Activated CD4-positive, alpha-beta T cell treated with anti-CD3 and anti-CD28 coated beads, Interleukin-2, amount 10 ng/mL, durations not matched to agents 24 days and 14 days (primary cell): ENCODE measurements at regions not wholly inside any gene's neighbourhood (a gene's known extent, or its start where the extent isn't known, plus 50 kb on each side); places are given as distances from the start of the nearest gene placed in this dataset.

Experiments used
- DNase-seq: peaks from one replicate; pipeline ENCODE4 v3.0.0; 2022
- H3K27ac Mint-ChIP-seq: one replicate; pipeline ENCODE4 v1.8.0; 2022; ENCODE audit warnings: mild to moderate bottlenecking, mixed read lengths
- H3K27me3 Mint-ChIP-seq: one replicate; pipeline ENCODE4 v1.8.0; 2022; ENCODE audit warnings: mixed read lengths
- H3K36me3 Mint-ChIP-seq: one replicate; pipeline ENCODE4 v1.8.0; 2022; ENCODE audit warnings: low read depth, mild to moderate bottlenecking, mixed read lengths
- H3K4me1 Mint-ChIP-seq: one replicate; pipeline ENCODE4 v1.8.0; 2021; ENCODE audit warnings: mixed read lengths
- H3K4me3 Mint-ChIP-seq: one replicate; pipeline ENCODE4 v1.8.0; 2022; ENCODE audit warnings: mild to moderate bottlenecking, moderate library complexity, mixed read lengths
- H3K9me3 Mint-ChIP-seq: one replicate; pipeline ENCODE4 v1.8.0; 2021; ENCODE audit warnings: mixed read lengths
- intact Hi-C: fragments of 100-400 bp; cut with micrococcal nuclease; formaldehyde crosslinking; loops from one replicate; pipeline ENCODE4 v1.15.1; 2023

DNA sequence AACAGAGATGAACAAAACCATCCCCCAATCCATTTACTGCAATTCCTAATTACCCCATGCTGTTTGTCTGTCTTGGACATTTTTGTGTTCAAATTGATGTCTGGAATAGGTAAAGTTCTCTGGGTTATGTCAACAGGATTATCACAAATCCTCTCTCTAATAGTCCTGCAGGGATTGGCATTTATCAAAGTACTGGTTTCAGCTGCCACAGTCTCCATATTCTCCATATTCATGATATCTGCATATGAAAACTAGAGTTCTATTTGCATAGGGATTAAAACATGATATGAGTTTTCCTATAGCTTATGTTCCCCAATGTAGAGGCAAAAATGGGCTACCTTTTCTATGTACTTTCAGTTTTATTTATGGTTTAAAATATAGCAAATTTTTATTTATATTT, 355.8 kb downstream of the ADRA2A start:
- Mint-ChIP-seq H3K27ac (no peak overlapping the region), H3K4me1 (no peaks in the 10 kb centered on the region), H3K27me3 (no peaks in the 10 kb centered on the region), H3K36me3 (no peaks in the 10 kb centered on the region), H3K9me3 (no peaks in the 10 kb centered on the region), H3K4me3 (no peak overlapping the region)
- no peak for DNase-seq
- intact Hi-C loops, result no loop called here

DNA sequence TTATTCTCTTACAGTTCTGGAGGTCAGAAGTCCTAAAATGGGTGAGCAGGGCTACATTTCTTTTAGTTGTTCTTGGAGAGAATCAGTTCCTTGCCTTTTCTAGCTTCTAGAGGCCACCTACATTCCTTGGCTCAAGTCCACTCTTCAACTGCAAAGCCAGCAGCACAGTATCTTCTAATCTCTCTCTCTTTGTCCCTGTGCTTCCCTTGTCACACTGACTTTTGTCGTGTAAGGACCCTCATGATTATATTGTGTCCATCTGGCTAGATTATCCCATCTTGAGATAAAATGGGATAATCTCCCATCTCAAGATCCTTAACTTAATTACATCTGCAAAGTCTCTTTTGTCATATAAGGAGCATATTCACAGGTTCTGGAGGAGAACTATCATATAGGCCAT, 359.0 kb downstream of the ADRA2A start:
- Mint-ChIP-seq H3K27ac (no peak overlapping the region), H3K36me3 (no peaks in the 10 kb centered on the region), H3K27me3 (no peaks in the 10 kb centered on the region), H3K4me1 (no peaks in the 10 kb centered on the region), H3K9me3 (no peaks in the 10 kb centered on the region), H3K4me3 (no peak overlapping the region)
- intact Hi-C loops, result no loop called here
- DNase-seq, result no peak

DNA sequence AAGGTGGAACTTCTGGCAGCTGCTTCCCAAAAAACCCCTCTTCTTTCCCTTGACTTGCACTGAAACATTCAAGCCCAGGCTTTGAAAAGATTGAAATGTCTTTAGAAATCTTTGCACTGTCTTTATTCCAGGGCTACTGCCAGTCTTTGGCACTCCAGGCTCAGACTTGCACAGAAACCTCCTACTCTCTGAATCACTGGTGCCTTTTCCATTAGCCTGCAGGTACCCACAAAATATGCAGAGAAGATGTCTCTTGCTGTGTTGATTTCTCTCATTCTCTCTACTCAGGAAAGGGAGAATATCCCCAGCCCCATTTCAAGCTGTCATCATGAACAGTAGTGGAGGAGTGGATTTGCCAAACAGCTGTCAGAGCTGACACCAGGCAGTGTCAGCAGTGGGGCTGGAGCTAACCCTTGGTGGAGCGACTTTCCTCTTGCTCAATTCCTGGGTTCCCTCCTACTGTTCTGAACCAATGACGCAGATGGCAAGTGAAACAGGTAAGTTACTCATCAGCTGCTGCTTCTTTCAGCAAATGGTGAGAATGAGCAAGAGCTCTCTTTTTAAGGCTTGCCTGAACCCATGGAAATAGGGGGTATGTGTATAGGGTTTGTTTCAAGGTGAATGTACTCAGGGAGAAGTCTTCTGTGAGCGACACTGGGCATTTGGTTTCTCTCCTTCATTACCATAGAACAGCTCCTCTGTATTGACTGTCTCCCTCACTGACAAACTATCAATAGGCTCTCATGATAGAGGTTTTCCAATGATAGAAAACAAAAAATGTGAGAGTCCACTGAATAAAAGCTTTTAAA, 362.4 kb downstream of the ADRA2A start:
- Mint-ChIP-seq H3K9me3 (no peaks in the 10 kb centered on the region), H3K4me3 (no peak overlapping the region), H3K27me3 (no peaks in the 10 kb centered on the region), H3K27ac (no peak overlapping the region), H3K36me3 (no peaks in the 10 kb centered on the region), H3K4me1 (no peaks in the 10 kb centered on the region)
- DNase-seq, result no peak
- intact Hi-C loops, result no loop called here

DNA sequence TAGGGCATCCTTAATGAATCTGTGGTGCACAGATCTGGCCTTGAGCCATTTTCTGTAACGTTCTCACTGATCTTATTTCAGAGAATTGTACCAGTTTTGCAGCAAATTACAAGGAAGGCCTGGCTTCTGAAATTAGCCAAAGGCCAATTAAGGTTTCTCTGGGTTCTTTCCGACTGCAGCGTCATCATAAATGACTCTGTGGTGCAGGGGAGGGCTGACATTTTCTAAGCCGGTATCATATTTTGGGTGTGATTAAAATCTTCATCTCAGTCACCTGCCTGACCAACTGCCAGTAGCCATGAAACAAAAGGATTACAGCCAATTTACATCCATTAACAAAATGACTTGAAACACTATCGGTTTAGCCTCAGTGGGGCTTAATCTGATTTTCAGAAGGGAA, 363.7 kb downstream of the ADRA2A start:
- Mint-ChIP-seq H3K36me3 (no peaks in the 10 kb centered on the region), H3K27ac (no peak overlapping the region), H3K4me3 (no peak overlapping the region), H3K4me1 (no peaks in the 10 kb centered on the region), H3K9me3 (no peaks in the 10 kb centered on the region), H3K27me3 (no peaks in the 10 kb centered on the region)
- DNase-seq, result no peak
- intact Hi-C loops, result no loop called here

DNA sequence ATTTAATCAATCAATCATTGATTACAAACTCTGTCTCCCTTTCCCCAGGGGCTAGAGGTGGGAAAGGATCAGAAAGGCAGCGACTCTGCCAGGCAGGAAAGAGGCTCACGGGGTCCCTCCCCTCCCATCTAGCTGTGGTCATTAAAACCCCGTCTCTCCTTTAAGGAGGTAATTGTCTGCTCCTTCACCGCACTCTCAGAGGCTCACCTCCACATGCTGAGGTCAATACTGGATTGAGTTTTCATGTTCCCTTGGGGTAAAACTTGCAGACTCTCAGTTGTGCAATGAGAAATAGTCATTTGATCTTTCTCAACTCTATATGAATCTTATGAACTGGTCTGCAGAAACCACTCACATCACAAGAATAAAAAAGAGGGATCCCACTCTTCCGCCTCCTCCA, 368.8 kb downstream of the ADRA2A start:
- intact Hi-C loops, result no loop called here
- Mint-ChIP-seq H3K4me3 (no peak overlapping the region), H3K27me3 (no peaks in the 10 kb centered on the region), H3K9me3 (no peaks in the 10 kb centered on the region), H3K36me3 (no peaks in the 10 kb centered on the region), H3K27ac (no peak overlapping the region), H3K4me1 (no peaks in the 10 kb centered on the region)
- no peak for DNase-seq

DNA sequence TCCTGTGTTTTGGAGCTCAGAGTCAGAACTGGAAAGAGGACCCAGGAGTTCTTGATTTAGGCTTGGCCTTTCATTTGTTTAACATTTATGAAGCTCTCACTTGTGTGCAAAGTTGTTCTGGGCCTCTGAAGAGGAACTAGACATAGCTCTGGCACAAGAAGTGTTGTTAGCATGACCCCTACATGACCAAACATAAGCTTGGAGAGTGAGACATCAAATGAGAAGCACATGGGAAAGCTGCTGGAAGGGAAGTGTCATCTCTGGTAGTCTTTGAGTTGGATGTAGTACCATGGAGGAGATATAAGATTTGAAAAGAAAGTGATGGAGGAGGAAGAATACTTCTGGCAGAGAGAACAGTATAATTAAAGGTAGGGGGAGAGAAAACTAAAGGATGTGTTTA, 370.1 kb downstream of the ADRA2A start:
- DNase-seq, result no peak
- H3K27ac Mint-ChIP-seq, result no peak overlapping the region
- intact Hi-C loops, result no loop called here
- no peaks in the 10 kb centered on the region for H3K27me3 Mint-ChIP-seq
- no peaks in the 10 kb centered on the region for H3K9me3 Mint-ChIP-seq
- no peaks in the 10 kb centered on the region for H3K4me1 Mint-ChIP-seq
- no peaks in the 10 kb centered on the region for H3K36me3 Mint-ChIP-seq
- H3K4me3 Mint-ChIP-seq, result no peak overlapping the region

DNA sequence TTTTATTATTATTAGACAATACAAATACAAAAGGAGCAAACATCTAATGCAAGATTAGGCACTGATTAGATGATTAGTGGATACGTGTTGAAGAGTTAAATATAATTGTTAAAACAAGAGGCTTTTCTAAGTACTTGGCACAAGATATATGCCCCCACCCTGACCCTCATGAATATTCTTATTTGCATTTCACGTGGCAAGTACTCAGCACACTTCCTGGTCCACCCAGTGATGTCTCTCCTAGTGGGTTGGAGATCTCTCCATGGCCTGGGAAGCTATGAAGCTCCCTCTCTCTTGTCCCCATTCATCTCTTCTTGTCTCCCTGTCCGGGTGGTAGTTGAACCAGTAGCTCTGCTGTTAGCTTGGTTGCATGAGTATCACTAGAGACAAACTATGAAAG, 375.3 kb downstream of the ADRA2A start:
- Mint-ChIP-seq H3K36me3 (no peaks in the 10 kb centered on the region), H3K9me3 (no peaks in the 10 kb centered on the region), H3K4me1 (no peaks in the 10 kb centered on the region), H3K27ac (no peak overlapping the region), H3K27me3 (no peaks in the 10 kb centered on the region), H3K4me3 (no peak overlapping the region)
- no peak for DNase-seq
- intact Hi-C loops, result no loop called here

DNA sequence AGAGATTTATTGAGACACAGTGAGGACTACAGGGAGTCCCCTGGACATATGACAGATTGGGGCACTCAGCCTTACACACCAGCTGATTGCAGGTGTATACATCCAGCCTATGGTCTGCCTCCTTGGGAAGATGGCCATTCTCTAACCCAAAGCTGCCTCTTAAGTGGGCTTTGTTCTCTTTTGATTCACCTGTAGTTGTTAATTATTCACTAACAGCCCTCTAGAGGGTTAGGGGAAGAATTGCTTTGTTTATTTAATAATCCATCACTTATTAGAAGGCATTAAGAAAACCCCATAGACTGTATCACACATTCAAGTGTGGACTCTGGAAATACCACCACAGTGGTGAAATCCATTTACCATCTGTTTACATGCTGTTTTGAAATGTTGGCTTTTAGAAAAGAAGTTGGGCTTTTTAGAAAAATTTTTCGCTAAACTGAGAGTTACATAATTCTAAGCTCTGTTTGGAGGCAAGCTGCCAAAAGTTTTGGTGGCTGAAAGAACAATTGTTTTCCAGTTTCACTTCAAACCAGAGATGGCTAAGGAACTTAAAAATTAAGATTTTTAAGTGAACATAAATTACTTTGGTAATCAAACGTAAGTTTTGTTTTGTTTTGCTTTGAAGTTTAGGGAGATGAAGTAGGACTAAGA, 379.1 kb downstream of the ADRA2A start:
- H3K27me3 Mint-ChIP-seq, result no peaks in the 10 kb centered on the region
- no peak overlapping the region for H3K4me3 Mint-ChIP-seq
- H3K27ac Mint-ChIP-seq, result no peak overlapping the region
- no peaks in the 10 kb centered on the region for H3K9me3 Mint-ChIP-seq
- H3K4me1 Mint-ChIP-seq, result no peaks in the 10 kb centered on the region
- H3K36me3 Mint-ChIP-seq, result no peaks in the 10 kb centered on the region
- no peak for DNase-seq
- intact Hi-C loops, result no loop called here

DNA sequence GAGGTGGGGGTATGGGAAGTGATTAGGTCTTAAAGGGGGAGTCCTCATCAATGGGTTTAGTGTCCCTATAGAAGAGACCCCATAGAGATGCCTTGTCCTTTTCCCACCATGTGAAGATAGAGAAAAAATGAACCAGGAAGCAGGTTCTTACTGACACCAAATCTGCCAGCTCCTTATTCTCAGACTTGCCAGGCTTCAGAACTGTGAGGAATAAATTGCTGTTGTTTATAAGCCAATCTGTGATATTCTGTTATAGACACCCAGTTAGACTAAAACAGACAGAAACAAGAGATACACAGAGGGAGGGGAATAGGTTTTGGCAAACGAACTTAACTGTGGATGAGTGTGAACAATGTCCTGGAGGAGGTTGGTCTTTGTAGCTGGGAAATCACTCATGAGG, 381.4 kb downstream of the ADRA2A start:
- Mint-ChIP-seq H3K9me3 (no peaks in the 10 kb centered on the region), H3K27ac (no peak overlapping the region), H3K27me3 (no peaks in the 10 kb centered on the region), H3K4me3 (no peak overlapping the region), H3K36me3 (no peaks in the 10 kb centered on the region), H3K4me1 (no peaks in the 10 kb centered on the region)
- intact Hi-C loops, result no loop called here
- DNase-seq, result no peak

DNA sequence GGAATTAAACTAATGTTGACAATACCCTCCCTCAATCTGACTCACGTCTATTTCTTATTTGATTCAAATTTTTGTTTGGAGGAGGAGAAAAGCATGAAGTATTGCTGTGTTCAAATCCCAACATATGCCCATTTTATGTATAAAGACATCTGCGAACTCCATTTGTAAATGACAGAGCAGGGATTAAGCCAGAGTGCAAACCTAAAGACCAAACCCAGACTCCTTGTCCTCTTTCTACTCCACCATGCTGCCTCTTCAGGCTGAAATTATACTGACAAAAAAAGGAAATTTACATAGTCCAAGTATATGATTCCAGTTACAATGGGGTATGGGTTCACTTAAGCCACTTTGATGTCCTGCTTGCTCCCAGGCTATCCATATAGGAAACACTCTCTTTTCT, 383.1 kb downstream of the ADRA2A start:
- Mint-ChIP-seq H3K4me1 (no peaks in the 10 kb centered on the region), H3K4me3 (no peak overlapping the region), H3K27me3 (no peaks in the 10 kb centered on the region), H3K36me3 (no peaks in the 10 kb centered on the region), H3K9me3 (no peaks in the 10 kb centered on the region), H3K27ac (no peak overlapping the region)
- no peak for DNase-seq
- intact Hi-C loops, result no loop called here

DNA sequence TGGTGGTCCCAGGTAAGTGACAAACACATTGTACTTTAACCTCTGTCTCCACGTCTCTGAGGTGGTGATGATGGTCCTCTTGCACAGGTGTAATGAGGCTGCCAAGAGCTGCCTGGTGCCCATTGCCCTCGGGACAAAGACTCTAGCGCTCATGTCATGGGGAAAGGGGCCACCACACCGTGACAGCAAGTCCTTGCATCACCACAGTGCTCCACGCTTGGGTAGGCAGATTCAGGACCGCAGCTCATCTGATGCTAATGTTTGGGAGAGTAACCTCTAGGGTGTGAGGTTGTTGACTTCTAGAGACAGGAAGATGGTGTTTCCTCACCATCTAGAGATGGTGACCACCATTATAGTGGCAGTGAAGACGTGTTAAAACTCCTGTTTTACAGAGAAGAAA, 395.6 kb downstream of the ADRA2A start:
- intact Hi-C loops, result no loop called here
- Mint-ChIP-seq H3K4me3 (no peak overlapping the region), H3K27ac (no peak overlapping the region), H3K4me1 (no peaks in the 10 kb centered on the region), H3K9me3 (no peaks in the 10 kb centered on the region), H3K36me3 (no peaks in the 10 kb centered on the region), H3K27me3 (no peaks in the 10 kb centered on the region)
- DNase-seq, result no peak

DNA sequence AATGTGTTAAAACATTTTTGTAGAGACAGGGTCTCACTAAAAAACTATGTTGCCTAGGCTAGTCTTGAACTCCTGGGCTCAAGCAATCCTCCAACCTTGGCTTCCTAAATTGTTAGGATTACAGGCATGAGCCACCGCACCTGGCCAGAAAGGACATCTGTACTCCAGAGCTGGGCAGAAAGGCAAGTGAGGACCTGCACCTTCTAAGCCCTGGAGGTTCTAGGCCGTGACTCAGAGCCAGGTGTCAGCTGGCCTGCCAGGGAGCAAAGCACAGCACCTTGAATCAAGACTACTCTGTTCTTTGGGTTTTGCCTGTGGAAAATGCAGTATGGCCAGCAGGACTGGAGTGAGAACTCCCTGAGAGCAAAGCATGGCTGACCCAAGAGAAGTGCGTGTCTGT, 396.5 kb downstream of the ADRA2A start:
- intact Hi-C loops, result no loop called here

DNA sequence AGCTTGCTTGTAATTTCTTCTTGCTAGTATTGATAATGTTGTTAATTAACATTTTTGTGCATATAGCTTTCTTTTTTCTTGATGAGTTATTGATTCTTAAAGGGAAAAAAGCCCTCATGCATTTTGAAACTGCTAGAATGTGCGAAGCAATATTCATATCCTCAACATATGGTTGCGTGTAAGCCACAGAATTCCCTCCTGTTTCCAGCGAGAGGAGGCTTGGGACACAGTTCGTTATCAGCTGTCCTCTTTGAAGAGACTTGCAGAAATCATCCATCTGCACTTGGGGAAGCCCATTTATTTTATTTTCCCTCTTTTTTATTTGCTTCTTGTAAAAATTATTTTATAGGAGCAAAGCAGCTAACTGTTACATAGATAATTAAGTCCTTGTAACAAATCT, 398.0 kb downstream of the ADRA2A start:
- Mint-ChIP-seq H3K4me1 (no peaks in the 10 kb centered on the region), H3K36me3 (no peaks in the 10 kb centered on the region), H3K27ac (no peak overlapping the region), H3K27me3 (no peaks in the 10 kb centered on the region), H3K9me3 (no peaks in the 10 kb centered on the region), H3K4me3 (no peak overlapping the region)
- DNase-seq, result no peak
- intact Hi-C loops, result no loop called here

More for the DNA sequence above, 396.5 kb downstream of the ADRA2A start:
- DNase-seq, result no peak
- Mint-ChIP-seq H3K4me1 (no peaks in the 10 kb centered on the region), H3K27me3 (no peaks in the 10 kb centered on the region), H3K27ac (no peak overlapping the region), H3K9me3 (no peaks in the 10 kb centered on the region), H3K36me3 (no peaks in the 10 kb centered on the region), H3K4me3 (no peak overlapping the region)

DNA sequence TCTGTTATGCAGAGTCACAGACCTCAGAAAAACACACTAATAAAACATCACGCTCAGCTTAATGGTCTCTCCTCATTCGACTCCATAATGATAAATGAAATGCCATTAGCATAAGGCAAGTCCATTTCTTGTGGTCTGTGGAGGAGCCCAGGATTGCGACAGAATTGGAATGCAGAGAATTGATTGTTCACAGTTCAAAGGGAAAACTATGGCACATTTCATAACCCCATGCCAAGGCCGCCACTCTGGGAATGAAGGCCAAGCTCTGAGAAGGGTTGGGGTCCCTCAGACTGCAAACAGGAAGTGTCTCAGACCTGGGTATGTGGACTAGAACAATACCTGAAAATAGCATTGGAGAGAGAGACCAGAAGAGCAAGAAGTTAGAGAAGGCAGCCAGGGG, 398.9 kb downstream of the ADRA2A start:
- H3K9me3 Mint-ChIP-seq, result no peaks in the 10 kb centered on the region
- no peaks in the 10 kb centered on the region for H3K36me3 Mint-ChIP-seq
- H3K27ac Mint-ChIP-seq, result no peak overlapping the region
- intact Hi-C loops, result no loop called here
- H3K4me3 Mint-ChIP-seq, result no peak overlapping the region
- no peaks in the 10 kb centered on the region for H3K27me3 Mint-ChIP-seq
- DNase-seq, result no peak
- no peaks in the 10 kb centered on the region for H3K4me1 Mint-ChIP-seq

DNA sequence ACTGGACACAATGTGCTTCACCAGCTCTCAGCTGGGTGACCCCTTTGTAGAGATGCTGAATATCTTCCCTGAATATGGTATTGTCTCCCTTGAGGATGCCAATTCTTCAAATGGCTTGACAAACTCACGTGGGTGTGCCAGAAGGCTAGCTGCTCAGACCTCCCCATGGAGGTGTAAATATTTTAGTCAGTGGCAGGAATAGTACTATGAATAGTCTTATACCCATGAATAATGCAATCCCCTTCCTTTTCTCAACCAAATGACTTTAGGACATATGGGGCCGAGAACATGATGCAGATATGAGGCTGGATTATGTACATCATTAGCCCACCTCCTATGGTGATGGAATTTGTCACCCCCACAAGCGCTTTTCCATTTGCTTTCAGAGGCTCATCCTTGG, 401.8 kb downstream of the ADRA2A start:
- intact Hi-C loops, result no loop called here
- no peak for DNase-seq
- Mint-ChIP-seq H3K4me3 (no peak overlapping the region), H3K4me1 (no peaks in the 10 kb centered on the region), H3K36me3 (no peaks in the 10 kb centered on the region), H3K27ac (no peak overlapping the region), H3K9me3 (no peaks in the 10 kb centered on the region), H3K27me3 (no peaks in the 10 kb centered on the region)
